Activated T-cell treated with anti-CD3 and anti-CD28 coated beads for 1 hour (primary cell): ENCODE measurements at regions not wholly inside any gene's neighbourhood (a gene's known extent, or its start where the extent isn't known, plus 50 kb on each side); places are given as distances from the start of the nearest gene placed in this dataset.
"Not testable (repeated sequence)": the region's sequence is repeated elsewhere in the genome, so short reads cannot be mapped to it uniquely, and the experiment has no call there.

Experiments used
- DNase-seq: peaks from one replicate; pipeline ENCODE4 v3.0.0-alpha.2; 2020; ENCODE audit warnings: low read depth

- no peak for DNase-seq
Measured at GRCh38 chr14:51351997-51352396, 112.0 kb downstream of the TMX1 start.

- no peak for DNase-seq
Measured at GRCh38 chr14:51353901-51354300, 113.9 kb downstream of the TMX1 start.

- no peak for DNase-seq
Measured at GRCh38 chr14:51354846-51355245, 114.8 kb downstream of the TMX1 start.

- no peak for DNase-seq
Measured at GRCh38 chr14:51356381-51356780, 116.3 kb downstream of the TMX1 start.

- DNase-seq = no peak
Measured at GRCh38 chr14:51357250-51357649, 117.2 kb downstream of the TMX1 start.

GRCh38 chr14:51360592-51360991, 120.5 kb downstream of the TMX1 start:
- DNase-seq = no peak

GRCh38 chr14:51365241-51365965, 125.4 kb downstream of the TMX1 start:
- DNase-seq = no peak

GRCh38 chr14:51366460-51366859, 126.4 kb downstream of the TMX1 start:
- DNase-seq = not testable (repeated sequence)

- DNase-seq = not testable (repeated sequence)
Measured at GRCh38 chr14:51366866-51367599, 127.0 kb downstream of the TMX1 start.

- no peak for DNase-seq
Measured at GRCh38 chr14:51367600-51367931, 127.5 kb downstream of the TMX1 start.

GRCh38 chr14:51368721-51369163, 128.7 kb downstream of the TMX1 start:
- DNase-seq = no peak

GRCh38 chr14:51369814-51370213, 129.8 kb downstream of the TMX1 start:
- DNase-seq = no peak

GRCh38 chr14:51370758-51371386, 130.8 kb downstream of the TMX1 start:
- no peak for DNase-seq

GRCh38 chr14:51377186-51377585, 137.1 kb downstream of the TMX1 start:
- not testable (repeated sequence) for DNase-seq

GRCh38 chr14:51382506-51382905, 142.5 kb downstream of the TMX1 start:
- no peak for DNase-seq

GRCh38 chr14:51386411-51386810, 146.4 kb downstream of the TMX1 start:
- DNase-seq = no peak

- no peak for DNase-seq
Measured at GRCh38 chr14:51386983-51387735, 147.1 kb downstream of the TMX1 start.

- DNase-seq = no peak
Measured at GRCh38 chr14:51392416-51392815, 152.4 kb downstream of the TMX1 start.

GRCh38 chr14:51394384-51394783, 154.3 kb downstream of the TMX1 start:
- no peak for DNase-seq

GRCh38 chr14:51394804-51395203, 154.8 kb downstream of the TMX1 start:
- DNase-seq = no peak

- DNase-seq = no peak
Measured at GRCh38 chr14:51395361-51395849, 155.4 kb downstream of the TMX1 start.

GRCh38 chr14:51396222-51396815, 156.3 kb downstream of the TMX1 start:
- DNase-seq = no peak
